ENCODE measurements at regions not wholly inside any gene's neighbourhood (a gene's known extent, or its start where the extent isn't known, plus 50 kb on each side); places are given as distances from the start of the nearest gene placed in this dataset.

DNA sequence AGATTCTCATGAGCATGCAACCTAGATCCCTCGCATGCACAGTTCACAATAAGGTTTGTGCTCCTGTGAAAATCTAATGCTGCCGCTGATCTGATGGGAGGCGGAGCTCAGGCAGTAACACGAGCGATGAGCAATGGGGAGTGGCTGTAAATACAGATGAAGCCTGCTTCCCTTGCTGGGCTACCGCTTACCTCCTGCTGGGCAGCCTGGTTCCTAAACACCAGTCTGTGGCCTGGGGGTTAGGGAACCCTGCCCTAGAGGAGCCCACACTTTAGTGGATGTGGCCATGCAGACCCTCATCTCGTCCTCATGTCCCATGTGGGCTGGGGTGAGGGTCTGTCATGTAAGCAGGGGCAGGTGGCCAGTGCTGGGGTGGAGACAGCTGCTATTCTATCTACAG is 417.6 kb downstream of the GLRX3 start:
- ChIA-PET POLR2A (no interaction called here), CTCF (no interaction called here)

DNA sequence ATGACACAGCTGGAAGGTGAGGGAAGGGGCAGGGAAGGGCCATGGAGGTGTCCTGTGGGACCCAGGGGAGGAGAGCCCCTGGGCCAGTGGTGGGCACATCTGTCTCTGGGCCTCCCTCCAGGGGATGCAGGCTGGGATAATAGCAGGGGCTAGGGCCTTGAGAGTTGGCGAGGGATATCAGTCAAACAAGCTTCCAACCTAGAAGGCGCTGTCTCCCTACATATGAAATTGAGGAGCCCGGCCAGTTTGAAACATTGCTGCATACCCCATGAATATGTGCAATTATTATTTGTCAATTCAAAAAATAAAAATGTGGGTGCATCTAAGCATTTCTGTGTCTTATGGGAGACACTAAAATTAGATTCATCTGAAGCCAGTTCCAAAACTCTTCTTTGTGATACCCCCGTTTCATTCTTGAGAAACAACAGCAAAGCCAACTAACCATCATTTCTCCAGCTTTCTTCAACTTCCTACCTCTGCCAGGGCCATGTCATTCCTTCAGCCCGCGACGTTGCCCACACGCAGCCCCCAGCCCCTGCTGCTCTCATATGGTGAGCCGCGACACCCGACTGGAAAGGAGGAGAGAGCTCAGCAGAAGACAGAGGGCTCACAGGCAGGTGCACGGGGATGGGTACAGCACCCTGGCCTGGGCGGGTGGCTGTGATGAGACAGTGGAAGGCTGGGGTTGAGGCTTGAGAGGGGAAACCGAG is 418.7 kb downstream of the GLRX3 start:
- CTCF ChIA-PET: no interaction called here
- Mint-ChIP-seq H3K9me3 (no peaks in the 10 kb centered on the region), H3K27me3 (no peaks in the 10 kb centered on the region), H3K36me3 (ENCODE audit: low read depth) (no peaks in the 10 kb centered on the region), H3K27ac (no peak overlapping the region), H3K4me3 (no peak overlapping the region), H3K4me1 (no peaks in the 10 kb centered on the region)
- POLR2A ChIA-PET: no interaction called here
- no peak for DNase-seq

More for the DNA sequence above, 417.6 kb downstream of the GLRX3 start:
- H3K4me3 Mint-ChIP-seq: no peak overlapping the region
- H3K9me3 Mint-ChIP-seq: no peaks in the 10 kb centered on the region
- DNase-seq: no peak
- no peak overlapping the region for H3K27ac Mint-ChIP-seq
- no peaks in the 10 kb centered on the region for H3K27me3 Mint-ChIP-seq
- H3K4me1 Mint-ChIP-seq: no peaks in the 10 kb centered on the region
- no peaks in the 10 kb centered on the region for H3K36me3 Mint-ChIP-seq (ENCODE audit: low read depth)

- POLR2A ChIA-PET: no interaction called here
- H3K36me3 Mint-ChIP-seq (ENCODE audit: low read depth): no peaks in the 10 kb centered on the region
- no peak overlapping the region for H3K27ac Mint-ChIP-seq
- no peaks in the 10 kb centered on the region for H3K9me3 Mint-ChIP-seq
- H3K4me3 Mint-ChIP-seq: no peak overlapping the region
- CTCF ChIA-PET: no interaction called here
- no peak for DNase-seq
- H3K27me3 Mint-ChIP-seq: no peaks in the 10 kb centered on the region
- H3K4me1 Mint-ChIP-seq: no peaks in the 10 kb centered on the region
Observed at GRCh38 chr10:130555411-130555750, 419.2 kb downstream of the GLRX3 start.

GRCh38 chr10:130557181-130557845 is 421.1 kb downstream of the GLRX3 start:
- H3K27ac Mint-ChIP-seq: no peak overlapping the region
- H3K9me3 Mint-ChIP-seq: no peaks in the 10 kb centered on the region
- no peaks in the 10 kb centered on the region for H3K27me3 Mint-ChIP-seq
- DNase-seq: no peak
- H3K4me3 Mint-ChIP-seq: no peak overlapping the region
- ChIA-PET POLR2A (no interaction called here), CTCF (no interaction called here)
- H3K4me1 Mint-ChIP-seq: no peaks in the 10 kb centered on the region
- no peaks in the 10 kb centered on the region for H3K36me3 Mint-ChIP-seq (ENCODE audit: low read depth)

DNA sequence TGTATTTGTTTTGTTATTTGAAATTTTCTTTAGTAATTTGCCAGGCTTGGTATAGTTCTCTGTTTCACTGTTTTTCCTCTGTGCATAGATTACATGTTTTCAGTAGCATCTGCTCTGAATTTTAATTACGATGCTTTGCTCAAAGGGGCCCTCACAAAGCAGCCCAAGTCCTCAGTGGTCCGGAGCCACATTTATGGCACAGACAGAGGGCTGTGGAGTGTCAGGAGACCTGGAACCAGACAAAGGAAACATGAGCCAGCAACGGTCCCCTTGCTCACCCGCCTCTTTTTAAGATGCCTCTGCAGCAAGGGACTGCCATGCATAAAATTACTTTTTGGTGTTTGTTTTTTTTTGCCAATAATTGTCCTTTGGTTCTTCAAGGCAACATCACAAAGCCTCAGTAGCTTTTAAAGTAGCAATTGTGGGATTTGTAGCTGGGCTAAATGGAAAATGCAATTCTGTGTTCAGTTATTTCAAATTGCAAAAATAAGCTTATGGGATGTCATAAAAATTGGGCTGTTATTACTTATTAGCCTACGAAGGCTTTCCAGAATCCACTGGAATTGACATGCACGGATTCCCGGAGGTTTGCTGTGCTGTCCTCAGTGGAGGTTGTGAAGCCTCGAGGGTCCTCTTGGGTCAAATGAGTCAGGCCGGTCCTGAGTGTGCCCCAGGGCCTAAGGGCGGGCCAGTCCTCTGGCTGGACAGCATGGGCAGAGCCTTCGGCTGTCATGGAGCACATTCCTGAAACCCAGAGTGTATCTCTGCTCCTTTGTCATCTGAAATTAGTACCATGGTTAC is 422.8 kb downstream of the GLRX3 start:
- H3K36me3 Mint-ChIP-seq (ENCODE audit: low read depth): no peaks in the 10 kb centered on the region
- ChIA-PET CTCF (no interaction called here), POLR2A (no interaction called here)
- no peak overlapping the region for H3K4me3 Mint-ChIP-seq
- no peaks in the 10 kb centered on the region for H3K9me3 Mint-ChIP-seq
- H3K27ac Mint-ChIP-seq: no peak overlapping the region
- no peaks in the 10 kb centered on the region for H3K27me3 Mint-ChIP-seq
- DNase-seq: no peak
- H3K4me1 Mint-ChIP-seq: no peaks in the 10 kb centered on the region

DNA sequence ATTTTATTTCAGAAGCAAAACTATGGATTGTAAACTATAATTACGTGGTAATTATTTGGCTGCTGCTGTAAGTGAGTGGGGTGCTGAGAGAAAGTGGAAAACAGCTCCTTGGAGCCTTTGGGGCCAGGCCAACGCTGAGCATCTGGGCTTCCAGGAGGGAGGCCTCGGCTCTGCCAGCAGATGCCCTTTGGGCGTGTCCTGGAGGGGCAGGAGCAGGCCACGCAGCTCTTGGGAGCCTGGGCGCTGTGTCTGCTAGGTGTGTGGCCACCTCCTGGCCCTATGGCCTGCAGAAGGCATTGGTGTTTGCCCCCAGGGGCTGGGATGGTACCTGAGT is 423.3 kb downstream of the GLRX3 start:
- CTCF ChIA-PET: no interaction called here
- Mint-ChIP-seq H3K27me3 (no peaks in the 10 kb centered on the region), H3K9me3 (no peaks in the 10 kb centered on the region), H3K4me3 (no peak overlapping the region), H3K36me3 (ENCODE audit: low read depth) (no peaks in the 10 kb centered on the region), H3K27ac (no peak overlapping the region), H3K4me1 (no peaks in the 10 kb centered on the region)
- POLR2A ChIA-PET: no interaction called here
- DNase-seq: no peak

DNA sequence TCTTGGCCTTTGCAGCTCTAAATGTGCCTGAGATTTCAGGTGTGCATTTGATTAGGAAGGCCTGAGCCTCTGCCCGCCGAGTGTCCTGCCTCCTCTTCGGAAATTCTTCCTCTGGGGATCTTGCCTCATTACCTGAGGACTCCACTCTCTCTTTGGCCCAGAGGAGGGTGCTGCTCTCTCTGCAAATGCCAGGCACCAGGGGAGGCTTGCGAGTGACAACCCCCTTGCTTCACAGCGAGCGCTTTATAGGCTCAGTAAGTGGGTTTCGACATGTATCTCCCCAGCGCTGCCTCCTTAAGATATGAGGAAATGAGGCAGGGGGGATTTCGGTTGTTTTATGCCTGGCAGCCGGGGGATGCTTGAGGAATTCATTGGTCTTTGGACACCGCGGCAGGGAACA is 423.9 kb downstream of the GLRX3 start:
- ChIA-PET POLR2A (no interaction called here), CTCF (no interaction called here)
- Mint-ChIP-seq H3K4me1 (no peaks in the 10 kb centered on the region), H3K36me3 (ENCODE audit: low read depth) (no peaks in the 10 kb centered on the region), H3K27ac (no peak overlapping the region), H3K9me3 (no peaks in the 10 kb centered on the region), H3K27me3 (no peaks in the 10 kb centered on the region), H3K4me3 (no peak overlapping the region)
- DNase-seq: no peak

GRCh38 chr10:130560573-130560972 is 424.4 kb downstream of the GLRX3 start:
- POLR2A ChIA-PET: no interaction called here
- Mint-ChIP-seq H3K27ac (no peak overlapping the region), H3K9me3 (no peaks in the 10 kb centered on the region), H3K4me1 (no peaks in the 10 kb centered on the region), H3K36me3 (ENCODE audit: low read depth) (no peaks in the 10 kb centered on the region), H3K4me3 (no peak overlapping the region), H3K27me3 (no peaks in the 10 kb centered on the region)
- CTCF ChIA-PET: no interaction called here
- DNase-seq: no peak

DNA sequence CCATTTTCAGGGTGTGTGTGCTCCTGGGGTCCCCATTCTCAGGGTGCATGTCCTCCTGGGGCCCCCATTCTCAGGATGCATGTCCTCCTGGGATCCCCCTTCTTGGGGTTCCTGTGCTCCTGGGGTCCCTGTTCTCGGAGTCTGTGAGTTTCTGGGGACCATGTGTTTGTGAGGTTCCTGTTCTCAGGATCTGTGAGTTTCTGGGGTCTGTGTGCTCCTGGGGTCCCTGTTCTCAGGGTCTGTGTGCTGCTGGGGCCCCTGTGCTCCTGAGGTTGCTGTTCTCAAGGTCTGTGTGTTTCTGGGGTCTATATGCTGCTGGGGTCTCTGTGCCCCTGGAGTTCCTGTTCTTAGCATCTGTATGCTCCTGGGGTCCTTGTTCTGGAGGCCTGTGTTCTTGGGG is 425.5 kb downstream of the GLRX3 start:
- POLR2A ChIA-PET: no interaction called here
- no peak overlapping the region for H3K4me3 Mint-ChIP-seq
- CTCF ChIA-PET: no interaction called here

GRCh38 chr10:130567011-130567410 is 430.8 kb downstream of the GLRX3 start:
- H3K9me3 Mint-ChIP-seq: no peaks in the 10 kb centered on the region
- no peaks in the 10 kb centered on the region for H3K27me3 Mint-ChIP-seq
- H3K36me3 Mint-ChIP-seq (ENCODE audit: low read depth): no peaks in the 10 kb centered on the region
- H3K4me1 Mint-ChIP-seq: no peaks in the 10 kb centered on the region
- H3K4me3 Mint-ChIP-seq: no peak overlapping the region
- no peak overlapping the region for H3K27ac Mint-ChIP-seq
- no peak for DNase-seq
- POLR2A ChIA-PET: no interaction called here
- CTCF ChIA-PET: no interaction called here

More for the DNA sequence above, 425.5 kb downstream of the GLRX3 start:
- H3K27me3 Mint-ChIP-seq: no peaks in the 10 kb centered on the region
- H3K9me3 Mint-ChIP-seq: no peaks in the 10 kb centered on the region
- H3K4me1 Mint-ChIP-seq: no peaks in the 10 kb centered on the region
- no peak overlapping the region for H3K27ac Mint-ChIP-seq
- no peaks in the 10 kb centered on the region for H3K36me3 Mint-ChIP-seq (ENCODE audit: low read depth)
- no peak for DNase-seq

DNA sequence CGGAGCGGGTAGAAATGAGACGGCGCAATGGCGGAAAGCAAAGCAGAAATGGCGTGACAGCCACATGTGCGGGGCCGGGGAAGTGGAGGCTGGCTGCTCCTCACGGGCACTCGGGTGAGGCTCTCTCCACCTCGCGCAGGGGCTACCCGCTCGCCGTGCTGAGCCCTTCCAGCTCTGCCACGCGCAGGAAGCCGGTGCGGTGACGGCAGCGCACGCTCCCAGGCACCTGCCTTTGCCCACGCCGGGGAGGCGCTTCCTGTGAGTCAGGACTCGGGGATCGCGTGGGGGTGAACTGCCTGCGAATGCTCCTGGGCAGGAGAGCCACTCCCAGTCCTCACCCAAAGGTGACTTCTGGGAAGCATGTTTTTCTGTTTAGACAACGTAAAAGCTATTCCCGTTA is 431.2 kb downstream of the GLRX3 start:
- ChIA-PET CTCF (no interaction called here), POLR2A (no interaction called here)
- H3K4me1 Mint-ChIP-seq: no peaks in the 10 kb centered on the region
- no peaks in the 10 kb centered on the region for H3K9me3 Mint-ChIP-seq
- H3K27ac Mint-ChIP-seq: no peak overlapping the region
- H3K36me3 Mint-ChIP-seq (ENCODE audit: low read depth): no peaks in the 10 kb centered on the region
- no peak overlapping the region for H3K4me3 Mint-ChIP-seq
- no peaks in the 10 kb centered on the region for H3K27me3 Mint-ChIP-seq
- no peak for DNase-seq

- Mint-ChIP-seq H3K9me3 (no peaks in the 10 kb centered on the region), H3K27ac (no peak overlapping the region), H3K36me3 (ENCODE audit: low read depth) (no peaks in the 10 kb centered on the region), H3K4me1 (no peaks in the 10 kb centered on the region), H3K4me3 (no peak overlapping the region), H3K27me3 (no peaks in the 10 kb centered on the region)
- POLR2A ChIA-PET: no interaction called here
- CTCF ChIA-PET: interaction anchor here (0.7 kb wide), 1 partner anchor 27 kb away, joined by 3 read pairs; no protein-coding TSS in a partner anchor
- no peak for DNase-seq
Observed at GRCh38 chr10:130568246-130568645, 432.1 kb downstream of the GLRX3 start.

DNA sequence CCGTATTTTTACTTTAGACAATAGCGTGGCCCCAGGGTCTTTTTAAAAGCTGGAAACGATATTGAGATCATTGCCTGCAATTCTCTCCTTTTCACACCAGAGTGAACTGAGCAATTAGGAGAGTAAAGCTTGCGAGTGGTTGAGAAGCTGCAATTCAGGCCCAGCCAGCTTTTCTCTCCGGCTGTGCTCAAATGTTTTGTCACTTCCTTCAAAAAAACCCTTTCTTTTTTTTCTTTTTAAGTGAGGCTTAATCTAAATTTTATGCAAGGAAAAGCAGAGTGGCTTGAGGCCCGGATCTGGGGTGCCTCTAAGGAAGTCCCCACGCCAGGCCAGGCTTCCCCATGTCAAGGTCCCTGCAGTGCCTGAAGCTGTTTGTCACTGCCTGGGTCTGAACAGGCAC is 433.9 kb downstream of the GLRX3 start:
- POLR2A ChIA-PET: no interaction called here
- Mint-ChIP-seq H3K4me1 (no peaks in the 10 kb centered on the region), H3K27ac (no peak overlapping the region), H3K9me3 (no peaks in the 10 kb centered on the region), H3K27me3 (no peaks in the 10 kb centered on the region), H3K4me3 (no peak overlapping the region), H3K36me3 (ENCODE audit: low read depth) (no peaks in the 10 kb centered on the region)
- no peak for DNase-seq
- CTCF ChIA-PET: no interaction called here

DNA sequence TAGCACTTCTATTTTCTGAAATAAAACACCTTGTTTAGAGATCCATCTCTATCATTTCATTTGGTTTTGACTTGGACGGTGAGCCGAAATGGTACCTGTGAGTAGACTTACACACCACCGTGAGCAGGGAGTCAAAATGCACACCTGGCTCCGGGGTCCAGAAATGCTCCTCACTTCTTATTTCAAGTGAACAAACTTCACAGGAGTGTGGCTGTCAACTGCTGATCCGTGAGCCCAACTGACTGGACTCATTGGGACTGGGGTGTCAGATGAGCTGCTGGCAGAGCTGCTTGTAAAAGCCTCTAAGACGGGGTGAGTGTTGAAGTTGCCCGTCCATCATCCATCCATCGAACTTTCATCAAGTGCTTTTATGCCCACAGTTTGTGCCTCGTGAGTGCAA is 435.5 kb downstream of the GLRX3 start:
- no peaks in the 10 kb centered on the region for H3K36me3 Mint-ChIP-seq (ENCODE audit: low read depth)
- H3K27ac Mint-ChIP-seq: no peak overlapping the region
- no peaks in the 10 kb centered on the region for H3K27me3 Mint-ChIP-seq
- CTCF ChIA-PET: no interaction called here
- no peaks in the 10 kb centered on the region for H3K4me1 Mint-ChIP-seq
- POLR2A ChIA-PET: no interaction called here
- H3K4me3 Mint-ChIP-seq: no peak overlapping the region
- H3K9me3 Mint-ChIP-seq: no peaks in the 10 kb centered on the region
- DNase-seq: no peak
